ENCODE measurements at regions not wholly inside any gene's neighbourhood (a gene's known extent, or its start where the extent isn't known, plus 50 kb on each side); places are given as distances from the start of the nearest gene placed in this dataset.

GRCh38 chrX:39862963-39863362, 234.8 kb downstream of the BCOR start:
- Histone ChIP-seq H3K4me1 (ENCODE audit: insufficient read depth, low read length) (peaks cover 12% of the 10 kb centered on the region), H3K27me3 (ENCODE audit: insufficient read depth, low read length) (no peaks in the 10 kb centered on the region), H3K4me3 (ENCODE audit: low read length) (no peak overlapping the region), H3K9me3 (ENCODE audit: low read depth, low read length) (no peaks in the 10 kb centered on the region)

- Histone ChIP-seq H3K4me1 (ENCODE audit: insufficient read depth, low read length) (peaks cover 8% of the 10 kb centered on the region), H3K4me3 (ENCODE audit: low read length) (no peak overlapping the region), H3K9me3 (ENCODE audit: low read depth, low read length) (no peaks in the 10 kb centered on the region), H3K27me3 (ENCODE audit: insufficient read depth, low read length) (no peaks in the 10 kb centered on the region)
Observed at GRCh38 chrX:39866229-39866628, 231.5 kb downstream of the BCOR start.

GRCh38 chrX:39869846-39870601, 227.7 kb downstream of the BCOR start:
- H3K4me1 ChIP-seq (ENCODE audit: insufficient read depth, low read length) = peaks cover 8% of the 10 kb centered on the region
- no peaks in the 10 kb centered on the region for H3K27me3 ChIP-seq (ENCODE audit: insufficient read depth, low read length)
- H3K4me3 ChIP-seq (ENCODE audit: low read length) = no peak overlapping the region
- no peaks in the 10 kb centered on the region for H3K9me3 ChIP-seq (ENCODE audit: low read depth, low read length)

- no peaks in the 10 kb centered on the region for H3K9me3 ChIP-seq (ENCODE audit: low read depth, low read length)
- H3K27me3 ChIP-seq (ENCODE audit: insufficient read depth, low read length) = no peaks in the 10 kb centered on the region
- peaks cover 8% of the 10 kb centered on the region for H3K4me1 ChIP-seq (ENCODE audit: insufficient read depth, low read length)
- no peak overlapping the region for H3K4me3 ChIP-seq (ENCODE audit: low read length)
Observed at GRCh38 chrX:39871648-39872047, 226.1 kb downstream of the BCOR start.

GRCh38 chrX:39873117-39873516, 224.6 kb downstream of the BCOR start:
- no peak overlapping the region for H3K4me3 ChIP-seq (ENCODE audit: low read length)
- H3K27me3 ChIP-seq (ENCODE audit: insufficient read depth, low read length) = no peaks in the 10 kb centered on the region
- H3K9me3 ChIP-seq (ENCODE audit: low read depth, low read length) = no peaks in the 10 kb centered on the region
- H3K4me1 ChIP-seq (ENCODE audit: insufficient read depth, low read length) = peaks cover 8% of the 10 kb centered on the region

- H3K27me3 ChIP-seq (ENCODE audit: insufficient read depth, low read length) = no peaks in the 10 kb centered on the region
- H3K9me3 ChIP-seq (ENCODE audit: low read depth, low read length) = no peaks in the 10 kb centered on the region
- no peak overlapping the region for H3K4me3 ChIP-seq (ENCODE audit: low read length)
- peaks cover 8% of the 10 kb centered on the region for H3K4me1 ChIP-seq (ENCODE audit: insufficient read depth, low read length)
Observed at GRCh38 chrX:39874202-39874816, 223.4 kb downstream of the BCOR start.

- Histone ChIP-seq H3K9me3 (ENCODE audit: low read depth, low read length) (no peaks in the 10 kb centered on the region), H3K4me1 (ENCODE audit: insufficient read depth, low read length) (no peaks in the 10 kb centered on the region), H3K4me3 (ENCODE audit: low read length) (no peak overlapping the region), H3K27me3 (ENCODE audit: insufficient read depth, low read length) (no peaks in the 10 kb centered on the region)
Observed at GRCh38 chrX:39875834-39876628, 221.7 kb downstream of the BCOR start.

- no peak overlapping the region for H3K4me3 ChIP-seq (ENCODE audit: low read length)
- H3K27me3 ChIP-seq (ENCODE audit: insufficient read depth, low read length) = no peaks in the 10 kb centered on the region
- H3K9me3 ChIP-seq (ENCODE audit: low read depth, low read length) = no peaks in the 10 kb centered on the region
- no peaks in the 10 kb centered on the region for H3K4me1 ChIP-seq (ENCODE audit: insufficient read depth, low read length)
Observed at GRCh38 chrX:39877905-39878304, 219.9 kb downstream of the BCOR start.

- no peak overlapping the region for H3K4me3 ChIP-seq (ENCODE audit: low read length)
- no peaks in the 10 kb centered on the region for H3K27me3 ChIP-seq (ENCODE audit: insufficient read depth, low read length)
- H3K4me1 ChIP-seq (ENCODE audit: insufficient read depth, low read length) = no peaks in the 10 kb centered on the region
- no peaks in the 10 kb centered on the region for H3K9me3 ChIP-seq (ENCODE audit: low read depth, low read length)
Observed at GRCh38 chrX:39883666-39884065, 214.1 kb downstream of the BCOR start.

GRCh38 chrX:39886282-39886681, 211.5 kb downstream of the BCOR start:
- H3K9me3 ChIP-seq (ENCODE audit: low read depth, low read length) = no peaks in the 10 kb centered on the region
- peaks cover under 1% of the 10 kb centered on the region for H3K4me1 ChIP-seq (ENCODE audit: insufficient read depth, low read length)
- H3K27me3 ChIP-seq (ENCODE audit: insufficient read depth, low read length) = no peaks in the 10 kb centered on the region
- H3K4me3 ChIP-seq (ENCODE audit: low read length) = no peak overlapping the region

GRCh38 chrX:39888730-39889129, 209.0 kb downstream of the BCOR start:
- peaks cover 10% of the 10 kb centered on the region for H3K4me1 ChIP-seq (ENCODE audit: insufficient read depth, low read length)
- no peak overlapping the region for H3K4me3 ChIP-seq (ENCODE audit: low read length)
- H3K27me3 ChIP-seq (ENCODE audit: insufficient read depth, low read length) = no peaks in the 10 kb centered on the region
- H3K9me3 ChIP-seq (ENCODE audit: low read depth, low read length) = no peaks in the 10 kb centered on the region

GRCh38 chrX:39889704-39890103, 208.1 kb downstream of the BCOR start:
- Histone ChIP-seq H3K4me3 (ENCODE audit: low read length) (no peak overlapping the region), H3K9me3 (ENCODE audit: low read depth, low read length) (no peaks in the 10 kb centered on the region), H3K4me1 (ENCODE audit: insufficient read depth, low read length) (peaks cover 17% of the 10 kb centered on the region), H3K27me3 (ENCODE audit: insufficient read depth, low read length) (no peaks in the 10 kb centered on the region)

- no peaks in the 10 kb centered on the region for H3K27me3 ChIP-seq (ENCODE audit: insufficient read depth, low read length)
- H3K9me3 ChIP-seq (ENCODE audit: low read depth, low read length) = no peaks in the 10 kb centered on the region
- H3K4me3 ChIP-seq (ENCODE audit: low read length) = no peak overlapping the region
- peaks cover 22% of the 10 kb centered on the region for H3K4me1 ChIP-seq (ENCODE audit: insufficient read depth, low read length)
Observed at GRCh38 chrX:39890807-39891206, 207.0 kb downstream of the BCOR start.

GRCh38 chrX:39891781-39892180, 206.0 kb downstream of the BCOR start:
- Histone ChIP-seq H3K27me3 (ENCODE audit: insufficient read depth, low read length) (no peaks in the 10 kb centered on the region), H3K4me3 (ENCODE audit: low read length) (no peak overlapping the region), H3K9me3 (ENCODE audit: low read depth, low read length) (no peaks in the 10 kb centered on the region), H3K4me1 (ENCODE audit: insufficient read depth, low read length) (peaks cover 22% of the 10 kb centered on the region)
